Stomach smooth muscle (tissue), 2 donors: ENCODE measurements at regions not wholly inside any gene's neighbourhood (a gene's known extent, or its start where the extent isn't known, plus 50 kb on each side); places are given as distances from the start of the nearest gene placed in this dataset.

Experiments used
- H3K27ac ChIP-seq: one replicate; pipeline ENCODE4 v1.7.0; 2013; ENCODE audit warnings: mild to moderate bottlenecking, low read length, inconsistent platforms
- H3K27me3 ChIP-seq, 2 donors: one replicate each; pipeline ENCODE4 v1.7.0; 2013; ENCODE audit warnings: low read length in 2 of 2; ENCODE audit not compliant: insufficient read depth in 2 of 2, control insufficient read depth in 1 of 2
- H3K36me3 ChIP-seq, 2 donors: one replicate each; pipeline ENCODE4 v1.7.0; 2013; ENCODE audit warnings: low read length in 2 of 2; ENCODE audit not compliant: control insufficient read depth in 2 of 2, insufficient read depth in 2 of 2
- H3K4me1 ChIP-seq: one replicate; pipeline ENCODE4 v1.7.0; 2013; ENCODE audit warnings: low read length; ENCODE audit not compliant: control insufficient read depth, insufficient read depth
- H3K4me3 ChIP-seq, 2 donors: one replicate each; pipeline ENCODE4 v1.7.0; 2013; ENCODE audit warnings: low read length in 2 of 2
- H3K9ac ChIP-seq, 2 donors: one replicate each; pipeline ENCODE4 v1.7.0; 2013; ENCODE audit warnings: low read length in 2 of 2, mild to moderate bottlenecking in 1 of 2
- H3K9me3 ChIP-seq, 2 donors: one replicate each; pipeline ENCODE4 v1.7.0; 2013; ENCODE audit warnings: low read length in 2 of 2; ENCODE audit not compliant: control insufficient read depth in 2 of 2
- donor health status: healthy.
- donor health status: Pancreatic carcinoma.

DNA sequence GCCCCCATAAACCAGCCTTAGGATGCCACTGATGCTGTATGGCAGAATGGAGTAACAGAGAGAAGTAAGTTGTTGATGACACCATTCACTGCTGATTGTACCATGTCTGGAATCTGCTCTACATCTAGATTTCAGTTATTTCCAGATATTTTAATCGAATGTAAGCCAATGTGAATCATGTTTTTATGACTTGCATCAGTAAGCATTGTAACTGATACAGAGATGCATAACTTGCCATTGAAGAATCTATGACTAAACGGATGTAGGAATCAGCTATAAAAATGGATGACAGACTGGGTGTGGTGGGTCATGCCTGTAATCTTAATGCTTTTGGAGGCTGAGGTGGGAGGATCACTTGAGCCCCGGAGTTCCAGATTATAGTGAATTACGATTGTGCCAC is 161.0 kb upstream of the GATB start:
- H3K4me3 ChIP-seq = no peak overlapping the region
- H3K9me3 ChIP-seq = no peaks in the 10 kb centered on the region
- H3K4me1 ChIP-seq = no peaks in the 10 kb centered on the region
- no peak overlapping the region for H3K27ac ChIP-seq
- H3K9ac ChIP-seq = no peak overlapping the region
- H3K27me3 ChIP-seq = no peaks in the 10 kb centered on the region
- H3K36me3 ChIP-seq = no peaks in the 10 kb centered on the region

DNA sequence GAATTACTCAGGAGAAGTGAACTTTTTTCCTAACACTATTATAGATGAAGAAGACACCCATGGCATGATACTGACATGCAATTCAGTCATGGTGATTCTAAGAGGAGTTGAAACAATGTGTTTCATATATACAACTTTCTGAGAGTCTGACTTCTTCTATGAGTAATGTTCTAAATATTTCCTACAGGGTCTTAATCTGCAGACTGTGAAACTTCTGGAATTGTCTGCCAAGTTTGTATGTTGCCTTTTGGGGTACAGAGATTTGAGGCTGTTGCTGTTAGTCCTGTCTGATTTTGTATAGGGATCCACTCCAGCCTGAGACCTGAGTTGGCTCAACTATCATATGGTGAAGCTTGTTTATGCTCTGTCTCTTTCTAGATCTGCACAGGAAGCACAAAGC is 160.6 kb upstream of the GATB start:
- Histone ChIP-seq H3K9me3 (no peaks in the 10 kb centered on the region), H3K27me3 (no peaks in the 10 kb centered on the region), H3K9ac (no peak overlapping the region), H3K4me3 (no peak overlapping the region), H3K4me1 (no peaks in the 10 kb centered on the region), H3K27ac (no peak overlapping the region), H3K36me3 (no peaks in the 10 kb centered on the region)

DNA sequence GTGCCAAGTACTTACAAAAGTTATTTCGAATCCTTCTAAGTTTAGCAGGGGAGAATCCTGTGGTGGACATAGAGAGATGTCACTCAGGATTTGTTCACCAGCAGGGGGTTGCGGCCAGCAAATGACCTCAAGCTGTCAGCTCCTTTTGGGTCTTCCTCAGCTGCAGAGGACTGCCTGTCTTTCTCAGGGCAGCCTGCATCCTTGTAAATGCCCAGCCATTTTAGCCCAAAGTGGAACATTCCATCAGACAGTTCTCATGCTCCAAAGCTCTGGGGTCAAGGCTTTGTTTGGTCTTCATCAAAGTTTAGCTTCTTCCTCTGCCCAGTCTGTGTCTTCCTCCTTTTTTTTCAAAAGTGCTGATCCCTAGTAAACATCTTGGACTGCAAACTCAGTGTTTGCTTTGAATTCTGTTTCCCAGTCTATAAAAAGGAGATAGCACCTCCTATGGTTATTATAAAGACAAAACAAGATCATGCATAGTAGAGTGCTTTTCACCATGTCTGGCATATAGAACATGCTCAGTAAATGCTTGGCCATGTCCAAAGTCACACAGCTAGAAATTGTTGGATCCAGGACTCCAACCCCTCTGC is 156.4 kb upstream of the GATB start:
- H3K27ac ChIP-seq = no peak overlapping the region
- no peak overlapping the region for H3K4me3 ChIP-seq
- H3K36me3 ChIP-seq = no peaks in the 10 kb centered on the region
- no peaks in the 10 kb centered on the region for H3K4me1 ChIP-seq
- no peaks in the 10 kb centered on the region for H3K27me3 ChIP-seq
- H3K9ac ChIP-seq = no peak overlapping the region
- H3K9me3 ChIP-seq = no peaks in the 10 kb centered on the region

DNA sequence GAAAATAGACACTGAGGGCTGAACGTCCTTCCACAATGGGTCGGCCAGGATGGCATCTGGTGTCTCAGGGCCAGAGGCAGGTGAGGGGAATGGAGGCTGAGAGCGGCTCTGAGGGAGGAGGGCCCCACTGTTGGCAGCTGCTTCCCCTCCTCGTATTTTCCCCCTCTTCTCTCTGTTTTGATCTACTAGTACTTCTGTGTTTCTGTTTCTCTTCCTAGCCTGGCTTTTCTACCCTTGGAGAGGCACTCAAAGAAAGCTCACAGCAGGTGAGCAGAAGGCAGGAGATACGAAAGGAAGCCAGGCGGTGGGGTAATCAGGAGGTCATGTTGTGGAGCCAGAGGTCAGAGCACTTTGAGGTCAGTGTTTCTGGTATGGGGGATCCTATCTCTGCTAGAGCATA is 151.8 kb upstream of the GATB start:
- Histone ChIP-seq H3K9ac (no peak overlapping the region), H3K36me3 (no peaks in the 10 kb centered on the region), H3K27me3 (no peaks in the 10 kb centered on the region), H3K27ac (no peak overlapping the region), H3K4me3 (no peak overlapping the region), H3K9me3 (no peaks in the 10 kb centered on the region), H3K4me1 (no peaks in the 10 kb centered on the region)

DNA sequence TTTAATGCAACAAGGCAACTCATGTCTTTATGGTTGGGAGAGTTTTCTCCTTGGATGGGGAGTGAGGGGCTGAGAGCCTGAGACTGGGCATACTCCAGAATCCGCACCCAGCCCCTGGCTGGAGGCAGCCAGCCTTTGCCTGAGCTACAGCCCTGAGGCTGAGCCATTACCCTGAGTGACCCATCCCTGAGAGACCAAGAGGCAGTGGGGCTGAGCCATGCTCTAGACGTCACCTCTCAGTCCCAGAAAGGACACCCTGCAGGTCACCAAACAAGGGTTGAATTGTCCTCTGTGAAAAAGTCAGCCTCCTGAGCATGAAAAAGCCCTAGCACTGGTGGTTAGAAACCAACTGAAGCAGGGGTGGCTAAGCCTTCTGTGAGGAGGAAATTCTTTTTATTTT is 151.2 kb upstream of the GATB start:
- Histone ChIP-seq H3K9ac (no peak overlapping the region), H3K27ac (no peak overlapping the region), H3K9me3 (no peaks in the 10 kb centered on the region)

DNA sequence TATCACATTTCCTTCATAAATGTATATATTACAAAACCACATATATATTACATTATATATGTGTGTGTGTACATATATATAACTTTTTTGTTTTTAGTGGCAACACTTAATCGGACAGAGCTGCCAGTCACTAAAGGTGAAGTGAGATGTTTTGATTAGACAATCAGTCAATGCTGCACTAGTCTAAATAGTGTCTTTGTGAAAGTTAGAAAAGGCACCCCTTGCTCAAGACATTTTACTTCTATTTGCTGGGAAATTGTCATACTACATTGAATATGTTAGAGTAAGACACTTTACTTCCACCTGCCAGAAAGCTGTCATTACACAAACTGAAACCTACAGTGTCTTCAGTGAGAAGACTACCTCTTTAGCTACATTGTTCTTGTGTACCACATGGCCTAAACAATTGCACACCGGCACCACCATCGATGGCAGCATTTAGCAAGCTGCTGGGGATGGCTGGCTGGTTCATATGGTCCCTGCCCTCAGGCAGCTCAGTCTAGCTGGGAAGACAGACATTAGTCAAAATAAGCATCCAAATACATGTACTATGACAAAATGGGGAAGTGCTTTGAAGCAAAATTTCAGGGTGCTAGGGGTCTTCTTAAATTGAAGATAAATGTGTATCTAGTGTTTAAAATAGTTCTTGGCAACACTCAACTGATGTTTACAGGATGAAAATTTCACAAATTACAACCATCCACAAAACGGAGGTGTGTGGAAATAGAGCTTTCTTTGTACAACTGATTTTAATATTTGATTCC is 148.1 kb upstream of the GATB start:
- no peak overlapping the region for H3K9ac ChIP-seq
- no peaks in the 10 kb centered on the region for H3K9me3 ChIP-seq
- no peaks in the 10 kb centered on the region for H3K27me3 ChIP-seq
- H3K36me3 ChIP-seq = no peaks in the 10 kb centered on the region
- H3K4me1 ChIP-seq = no peaks in the 10 kb centered on the region
- no peak overlapping the region for H3K27ac ChIP-seq
- no peak overlapping the region for H3K4me3 ChIP-seq

More for the DNA sequence above, 151.2 kb upstream of the GATB start:
- no peaks in the 10 kb centered on the region for H3K36me3 ChIP-seq
- no peak overlapping the region for H3K4me3 ChIP-seq
- H3K27me3 ChIP-seq = no peaks in the 10 kb centered on the region
- no peaks in the 10 kb centered on the region for H3K4me1 ChIP-seq

DNA sequence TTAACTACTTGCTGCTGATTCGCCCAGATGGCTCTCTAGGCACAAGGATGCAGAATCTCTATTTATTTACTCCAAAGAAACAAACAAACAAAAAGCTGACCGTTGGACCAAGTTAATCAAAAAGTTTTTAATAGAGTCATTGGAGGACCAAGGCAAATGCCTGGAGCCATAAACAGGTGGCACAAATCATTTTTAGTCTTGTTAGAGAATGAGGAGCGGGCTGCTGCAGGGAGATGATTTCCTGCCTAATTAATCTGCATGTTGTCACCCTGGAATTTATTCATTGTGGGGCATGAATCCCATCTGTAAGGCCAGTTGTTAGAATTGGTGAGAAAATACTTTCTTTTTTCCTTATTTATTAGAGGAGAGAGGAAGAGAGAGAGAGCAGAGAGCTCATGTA is 147.4 kb upstream of the GATB start:
- no peaks in the 10 kb centered on the region for H3K36me3 ChIP-seq
- H3K27me3 ChIP-seq = no peaks in the 10 kb centered on the region
- no peak overlapping the region for H3K4me3 ChIP-seq
- H3K9ac ChIP-seq = no peak overlapping the region
- no peaks in the 10 kb centered on the region for H3K4me1 ChIP-seq
- H3K9me3 ChIP-seq = no peaks in the 10 kb centered on the region
- H3K27ac ChIP-seq = no peak overlapping the region

DNA sequence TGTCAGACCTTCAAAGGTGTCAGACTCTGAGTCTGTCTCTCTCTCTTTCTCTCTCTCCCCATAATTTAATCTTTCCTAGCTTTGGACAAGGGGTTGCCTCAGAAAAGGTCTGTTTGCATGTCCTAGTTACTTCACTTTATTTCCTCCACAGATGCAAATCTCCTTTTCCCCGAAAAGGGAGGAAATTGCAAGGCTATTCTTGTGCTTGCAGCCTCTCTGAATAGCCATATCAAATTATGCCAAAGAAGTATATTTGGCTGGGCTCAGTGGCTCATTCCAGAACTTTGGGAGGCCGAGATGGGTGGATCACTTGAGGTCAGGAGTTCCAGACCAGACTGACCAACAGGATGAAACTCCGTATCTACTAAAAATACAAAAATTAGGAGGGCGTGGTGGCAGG is 145.6 kb upstream of the GATB start:
- Histone ChIP-seq H3K27me3 (no peaks in the 10 kb centered on the region), H3K9me3 (peaks cover 0 to 4% of the 10 kb centered on the region in 2 donors), H3K4me1 (no peaks in the 10 kb centered on the region), H3K36me3 (no peaks in the 10 kb centered on the region), H3K4me3 (no peak overlapping the region), H3K27ac (no peak overlapping the region), H3K9ac (no peak overlapping the region)

DNA sequence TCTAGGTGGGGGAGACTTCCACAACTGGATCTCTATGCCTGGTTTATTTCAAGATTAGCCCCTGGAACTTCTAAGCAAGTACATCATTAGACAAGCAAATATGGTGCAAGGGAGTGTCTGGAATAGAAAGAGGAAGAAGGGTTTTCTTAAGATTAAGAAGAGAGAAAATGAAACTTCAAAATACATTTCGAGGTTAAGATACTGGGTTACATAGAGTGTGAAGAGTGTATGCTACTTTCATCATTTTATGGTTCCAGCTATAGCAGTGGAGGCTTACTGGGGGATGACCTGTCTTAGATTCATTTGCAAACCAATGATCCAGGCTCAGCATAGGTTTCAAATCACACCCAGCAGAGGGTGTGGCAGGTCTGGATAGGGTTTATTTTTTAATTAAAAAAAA is 144.4 kb upstream of the GATB start:
- no peak overlapping the region for H3K9ac ChIP-seq
- no peak overlapping the region for H3K27ac ChIP-seq
- peaks cover 0 to 4% of the 10 kb centered on the region in 2 donors for H3K9me3 ChIP-seq
- no peak overlapping the region for H3K4me3 ChIP-seq
- H3K4me1 ChIP-seq = no peaks in the 10 kb centered on the region
- no peaks in the 10 kb centered on the region for H3K36me3 ChIP-seq
- H3K27me3 ChIP-seq = no peaks in the 10 kb centered on the region

DNA sequence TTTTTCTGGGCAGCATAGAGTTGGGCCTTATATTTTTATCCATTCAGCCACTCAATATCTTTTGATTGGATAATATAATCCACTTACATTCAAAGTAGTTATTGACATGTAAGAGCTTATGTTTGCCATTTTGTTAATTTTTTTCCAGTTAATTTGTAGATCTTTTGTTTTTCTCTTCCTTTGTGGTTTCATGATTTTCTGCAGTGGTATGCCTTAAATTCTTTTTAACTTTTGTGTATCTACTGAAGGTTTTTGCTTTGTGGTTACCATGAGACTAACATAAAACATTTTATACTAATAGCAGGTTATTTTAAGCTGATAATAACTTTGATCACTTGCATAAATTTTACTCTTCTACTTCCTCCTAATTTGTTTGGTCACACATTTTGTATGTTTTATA is 140.8 kb upstream of the GATB start:
- Histone ChIP-seq H3K9me3 (peaks cover 0 to 4% of the 10 kb centered on the region in 2 donors), H3K36me3 (no peaks in the 10 kb centered on the region)

DNA sequence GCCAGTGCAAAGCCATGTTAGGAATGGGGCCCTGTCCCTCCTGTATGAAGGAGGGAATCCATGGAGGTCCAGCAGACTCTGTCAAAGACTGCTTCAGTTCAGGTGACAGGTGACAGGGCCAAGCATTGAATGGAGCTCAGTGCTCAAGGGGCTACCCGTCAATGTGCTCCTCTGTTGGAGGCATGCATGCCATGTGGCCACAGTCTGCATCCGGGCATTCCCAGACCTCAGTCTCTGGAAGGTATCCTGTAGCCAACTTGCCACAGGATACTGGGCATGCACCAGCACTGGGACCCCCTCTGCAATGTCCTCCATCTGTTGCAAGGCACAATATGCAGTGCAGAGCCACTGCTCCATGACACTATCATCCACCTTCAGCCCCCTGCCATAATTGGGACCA is 136.1 kb upstream of the GATB start:
- Histone ChIP-seq H3K36me3 (no peaks in the 10 kb centered on the region), H3K9ac (no peak overlapping the region), H3K4me1 (no peaks in the 10 kb centered on the region), H3K27ac (no peak overlapping the region), H3K27me3 (no peaks in the 10 kb centered on the region), H3K4me3 (no peak overlapping the region), H3K9me3 (no peaks in the 10 kb centered on the region)

More for the DNA sequence above, 140.8 kb upstream of the GATB start:
- H3K4me1 ChIP-seq = no peaks in the 10 kb centered on the region
- H3K27ac ChIP-seq = no peak overlapping the region
- H3K9ac ChIP-seq = no peak overlapping the region
- H3K4me3 ChIP-seq = no peak overlapping the region
- no peaks in the 10 kb centered on the region for H3K27me3 ChIP-seq
